SK-N-SH (cell line): ENCODE measurements at regions not wholly inside any gene's neighbourhood (a gene's known extent, or its start where the extent isn't known, plus 50 kb on each side); places are given as distances from the start of the nearest gene placed in this dataset.

Experiments used
- EP300 ChIP-seq, 2 experiments: IDR thresholded peaks; 2 replicates each; pipeline versions ENCODE4 v1.4.0 to v1.6.1; 2012; ENCODE audit warnings: borderline replicate concordance in 1 of 2, low read depth in 1 of 2, low read length in 1 of 2
- EZH2phosphoT487 ChIP-seq: fragments of 200-600 bp; sonication (generic); IDR thresholded peaks from 2 replicates; pipeline ENCODE4 v1.6.1; 2017; ENCODE audit warnings: low read depth, mixed run types, mild to moderate bottlenecking, antibody characterized with exemption, moderate library complexity, borderline replicate concordance
- GABPA ChIP-seq: IDR thresholded peaks from 2 replicates; pipeline ENCODE4 v1.4.0; 2012; ENCODE audit warnings: low read depth, mild to moderate bottlenecking
- IRF3 ChIP-seq: fragments of 150-350 bp; IDR thresholded peaks from 2 replicates; pipeline ENCODE4 v1.6.1; 2016; ENCODE audit warnings: mild to moderate bottlenecking, low read depth, low read length
- NRF1 ChIP-seq: IDR thresholded peaks from 2 replicates; pipeline ENCODE4 v1.6.1; 2012; ENCODE audit warnings: low read depth, mild to moderate bottlenecking, low read length
- TEAD4 ChIP-seq: IDR thresholded peaks from 2 replicates; pipeline ENCODE4 v1.4.0; 2012; ENCODE audit warnings: mild to moderate bottlenecking, borderline replicate concordance; ENCODE audit not compliant: insufficient read depth
- small RNA-seq, 7 experiments: library from RNA; depleted of rRNA; stranded (forward); fragments of <200 nt; gene quantifications; one replicate each; pipeline ENCODE3, GENCODE V24; 2012

DNA sequence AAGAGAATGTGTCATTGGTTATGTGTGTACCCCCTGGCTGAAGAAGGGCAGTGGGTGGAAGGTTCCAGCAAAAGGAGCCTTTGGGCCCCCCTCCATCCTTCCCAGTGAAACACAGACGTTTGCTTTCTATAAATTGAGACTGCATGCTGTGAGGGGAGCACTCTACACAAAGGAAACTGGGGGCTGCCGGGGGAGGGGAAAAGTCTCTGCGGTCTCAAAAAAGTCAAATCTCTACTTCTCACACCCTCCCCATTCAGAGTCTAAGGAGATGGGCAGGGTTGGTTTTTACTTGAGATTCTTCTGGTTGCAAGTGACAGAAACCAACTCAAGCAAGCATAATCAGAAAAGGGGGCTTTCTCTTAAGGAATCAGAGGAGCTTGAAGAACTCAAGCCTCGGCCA is 50.1 kb upstream of the TLE3 start (continued):
- no peak for TF ChIP-seq IRF3
- no peak for TF ChIP-seq NRF1
- TF ChIP-seq EP300 (IDR thresholded peaks at IDR 0.05; ENCODE audit: borderline replicate concordance in 1 of 2, low read depth in 1 of 2, low read length in 1 of 2) = no peak
- TF ChIP-seq EZH2phosphoT487 = no peak
- TF ChIP-seq TEAD4 = no peak
- no peak for TF ChIP-seq GABPA
- TF ChIP-seq, all 33 proteins: peak for 0

Small RNAs in the stretch of these regions (small RNA-seq; reads per million reads assigned to genes)
- 0 reads per million in 7 experiments for gene RNU6-745P
